ENCODE measurements at regions not wholly inside any gene's neighbourhood (a gene's known extent, or its start where the extent isn't known, plus 50 kb on each side); places are given as distances from the start of the nearest gene placed in this dataset.

DNA sequence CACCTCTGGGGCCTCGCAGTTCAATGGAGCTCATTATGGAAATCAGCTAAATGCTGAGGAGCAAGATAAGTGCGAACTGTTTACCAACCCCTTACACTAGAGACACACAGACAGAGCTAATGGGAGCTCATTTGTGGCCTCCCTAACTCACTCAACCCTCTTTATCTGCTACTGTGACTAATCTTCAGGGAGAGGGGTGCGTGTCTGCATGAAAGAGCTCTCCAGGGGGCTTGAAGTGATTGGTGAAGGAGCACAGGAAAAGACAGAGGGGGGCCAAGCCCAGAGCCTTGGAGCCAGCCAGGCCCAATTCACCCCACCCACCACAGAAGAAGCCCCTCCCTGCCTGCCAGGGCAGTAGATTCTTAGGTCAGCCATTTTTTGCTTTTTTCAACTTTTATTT is 466.8 kb upstream of the BRINP1 start:
- no peak for DNase-seq (ENCODE audit: low read depth)

DNA sequence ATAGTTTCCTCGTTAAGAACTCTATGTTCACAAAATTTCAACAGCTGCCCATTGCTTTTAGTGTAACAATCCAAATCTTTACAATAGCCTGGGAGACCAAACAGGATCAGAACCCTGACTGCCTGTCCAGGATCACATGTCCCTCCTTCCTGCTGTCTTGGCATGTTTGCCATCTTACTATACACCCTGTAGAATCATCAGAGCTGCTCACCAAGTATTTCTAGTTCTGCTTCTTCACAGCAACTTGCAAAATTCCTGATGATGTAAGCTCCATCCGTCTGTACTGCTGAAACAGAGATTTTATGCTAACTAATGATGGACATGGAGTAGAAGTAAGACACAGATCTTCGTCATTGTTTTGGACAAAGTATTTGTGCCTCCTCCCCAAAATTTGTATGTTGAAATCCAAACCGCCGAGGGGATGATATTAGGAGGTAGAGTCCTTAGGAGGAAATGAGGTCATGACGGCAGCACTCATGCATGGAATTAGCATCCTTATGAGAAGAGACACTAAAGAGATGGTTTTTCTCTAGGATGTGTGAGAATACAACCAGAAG is 464.9 kb upstream of the BRINP1 start:
- no peak for DNase-seq (ENCODE audit: low read depth)

DNA sequence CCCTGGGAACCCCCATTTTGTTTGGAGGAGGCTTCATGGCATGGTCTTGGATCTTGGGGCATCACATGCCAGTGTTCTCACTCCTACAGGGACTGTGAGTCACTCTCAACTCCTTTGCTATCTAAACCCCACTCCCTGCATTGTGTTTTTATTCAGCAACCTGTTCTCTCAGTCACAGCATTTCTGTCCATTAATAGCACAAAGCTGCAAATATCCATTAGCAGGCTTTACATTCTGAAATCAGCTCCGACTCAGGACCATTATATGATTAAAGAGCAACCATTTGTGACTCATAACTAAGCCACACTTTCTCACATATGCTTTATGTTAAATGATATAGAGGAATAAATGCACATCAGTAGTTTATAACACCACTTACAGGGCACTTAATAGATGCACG is 462.1 kb upstream of the BRINP1 start:
- no peak for DNase-seq (ENCODE audit: low read depth)

DNA sequence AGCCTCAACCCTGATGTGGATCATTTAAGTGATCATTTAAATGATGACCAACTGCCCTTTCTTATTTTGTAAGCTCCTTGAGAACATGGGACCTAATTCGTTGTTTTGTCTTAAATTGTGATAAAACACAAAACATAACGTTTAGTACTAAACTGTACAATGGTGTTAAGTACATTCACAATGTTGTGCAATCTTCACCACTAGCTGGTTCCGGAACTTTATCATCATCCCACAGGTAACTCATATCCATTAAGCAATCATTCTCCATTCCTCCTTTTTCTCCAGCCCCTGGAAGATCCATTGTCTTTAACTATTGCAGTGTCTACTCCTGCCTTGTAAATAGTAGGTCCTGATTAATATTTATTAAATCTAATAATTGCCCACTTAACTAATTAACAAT is 460.5 kb upstream of the BRINP1 start:
- no peak for DNase-seq (ENCODE audit: low read depth)

DNA sequence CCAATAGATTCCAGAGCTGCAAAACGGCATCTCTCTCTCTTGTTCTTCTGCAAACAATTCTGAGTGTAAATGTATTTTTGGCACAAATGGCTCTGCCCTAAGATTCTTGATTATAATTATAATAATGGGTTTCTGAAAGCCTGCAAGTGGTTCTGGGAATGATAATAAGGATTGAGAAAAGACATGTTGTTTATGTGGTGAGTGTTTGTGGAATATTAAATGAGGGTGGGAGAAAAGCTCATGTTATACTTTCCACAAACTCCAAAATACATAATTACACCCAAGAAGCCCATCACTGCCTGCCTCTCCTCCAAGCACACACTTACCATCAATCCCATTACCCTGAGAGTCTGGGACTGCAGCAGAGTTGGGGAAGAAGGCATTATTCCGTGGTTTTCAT is 460.0 kb upstream of the BRINP1 start:
- no peak for DNase-seq (ENCODE audit: low read depth)

DNA sequence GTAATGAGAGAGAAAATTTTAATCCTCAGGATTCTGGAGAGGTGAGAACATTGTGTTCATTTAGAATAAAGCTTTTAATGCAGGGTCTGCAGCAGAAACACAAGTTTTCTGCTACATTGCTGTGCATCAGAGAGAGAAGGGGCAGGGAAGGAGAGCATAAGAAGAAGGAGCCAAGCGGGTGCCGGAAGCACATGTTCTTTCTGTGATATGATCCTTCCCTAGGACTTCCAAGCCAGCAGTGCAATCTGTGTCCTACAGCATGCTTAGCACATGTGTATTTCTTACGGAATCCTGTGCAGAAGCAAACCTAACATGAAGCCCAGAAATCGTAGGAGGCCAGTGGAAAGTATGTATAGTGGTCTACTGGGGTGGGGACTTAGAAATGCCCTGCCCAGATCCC is 458.3 kb upstream of the BRINP1 start:
- DNase-seq (ENCODE audit: low read depth): no peak

DNA sequence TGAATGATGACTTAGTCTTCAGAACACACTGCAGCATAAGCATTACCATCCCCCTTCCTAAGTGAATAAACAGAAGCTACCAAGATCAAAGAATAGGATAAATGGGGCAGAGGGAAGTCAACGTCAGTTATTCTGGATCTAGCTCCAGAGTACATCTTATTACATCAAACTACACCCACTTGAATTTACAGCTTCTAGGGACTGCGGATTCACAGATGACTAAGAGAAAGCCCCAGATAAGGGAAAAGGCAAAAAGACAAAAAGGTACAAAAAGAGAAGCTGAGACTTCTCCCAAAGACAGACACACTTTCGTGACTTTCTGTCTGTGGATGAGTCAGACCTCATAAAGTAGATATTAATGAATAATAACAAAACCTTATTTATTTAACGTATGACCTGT is 457.9 kb upstream of the BRINP1 start:
- no peak for DNase-seq (ENCODE audit: low read depth)

DNA sequence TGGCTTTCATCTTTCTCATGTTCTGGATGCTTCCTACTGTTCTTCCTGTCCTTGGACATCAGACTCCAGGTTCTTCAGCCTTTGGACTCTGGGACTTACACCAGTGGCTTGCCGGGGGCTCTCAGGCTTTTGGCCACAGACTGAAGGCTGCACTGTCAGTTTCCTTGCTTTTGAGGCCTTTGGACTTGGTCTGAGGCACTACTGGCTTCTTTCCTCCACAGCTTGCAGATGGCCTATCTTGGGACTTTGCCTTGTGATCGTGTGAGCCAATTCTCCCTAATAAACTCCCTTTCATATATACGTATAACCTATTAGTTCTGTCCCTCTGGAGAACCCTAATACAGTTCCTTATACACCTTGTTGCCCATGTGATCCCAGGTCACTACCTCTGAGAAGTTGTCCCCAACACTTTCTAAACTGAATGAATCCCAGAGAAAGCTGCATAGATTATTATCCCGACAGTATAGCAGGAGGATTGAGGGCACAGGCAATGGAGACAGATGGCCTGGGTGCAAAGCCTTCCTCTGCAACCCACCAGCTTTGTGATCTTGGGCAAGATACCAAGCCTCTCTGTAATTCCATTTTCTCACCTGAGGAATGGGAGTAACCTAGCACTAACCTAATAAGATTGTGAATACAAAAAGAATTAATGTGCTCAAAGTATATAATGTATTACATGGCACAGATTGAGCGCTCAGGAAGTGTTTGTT is 449.6 kb upstream of the BRINP1 start:
- no peak for DNase-seq (ENCODE audit: low read depth)

DNA sequence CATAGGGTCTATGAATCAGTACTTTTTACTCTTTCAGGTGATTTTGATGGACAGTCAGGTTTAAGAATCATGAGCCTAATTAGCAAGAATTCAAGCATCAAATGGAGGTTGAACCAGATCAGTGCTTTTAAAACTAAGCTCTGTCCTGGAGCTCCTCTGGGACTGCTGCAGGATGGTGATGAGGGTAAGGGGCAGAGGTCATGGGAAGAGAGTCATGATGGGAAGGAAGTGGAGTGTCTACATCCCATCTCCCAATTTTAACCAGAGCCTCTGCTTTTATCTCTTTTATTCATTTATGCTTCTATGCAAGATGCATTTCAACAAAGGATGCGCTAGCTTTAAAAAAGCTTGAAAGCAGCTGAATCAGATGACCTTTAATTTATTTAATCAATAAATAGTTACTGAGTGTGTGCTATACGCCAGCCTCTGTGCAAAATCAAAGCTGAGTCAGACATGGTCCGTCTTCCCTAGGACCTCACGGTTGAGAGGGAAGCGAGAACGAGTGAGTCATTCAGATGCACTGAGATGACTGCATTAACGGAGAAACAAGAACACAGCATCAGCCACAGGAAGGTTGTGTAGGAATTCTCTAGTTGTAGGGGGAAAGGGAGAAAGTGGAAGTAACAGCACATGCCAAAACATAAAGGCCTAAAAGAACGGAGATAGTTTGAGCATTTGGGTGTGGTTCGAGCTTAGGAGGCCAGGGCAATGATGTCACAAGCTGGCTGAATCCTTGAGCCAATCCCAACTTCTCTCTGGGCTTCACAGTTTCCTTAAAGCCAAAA is 441.6 kb upstream of the BRINP1 start:
- DNase-seq (ENCODE audit: low read depth): no peak

DNA sequence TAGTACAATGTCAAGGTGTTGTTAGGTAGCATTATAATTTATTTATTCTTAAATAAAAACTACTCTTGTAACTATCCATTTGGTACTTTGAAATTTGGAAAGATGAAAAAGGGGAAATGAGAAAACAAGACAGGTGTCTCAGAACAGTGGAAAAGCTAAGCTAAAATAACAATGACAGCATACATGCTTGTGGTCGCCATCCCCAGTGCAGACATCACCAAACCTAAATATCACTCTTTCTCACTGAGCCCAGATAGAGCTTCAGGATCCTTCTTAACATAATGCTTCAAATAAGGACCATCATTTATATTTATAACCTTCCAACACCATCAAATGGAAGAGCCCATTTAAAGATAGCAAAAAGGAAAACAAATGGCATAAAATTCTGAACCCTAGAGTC is 434.4 kb upstream of the BRINP1 start:
- peak; percentile 3 for DNase-seq (ENCODE audit: low read depth)

DNA sequence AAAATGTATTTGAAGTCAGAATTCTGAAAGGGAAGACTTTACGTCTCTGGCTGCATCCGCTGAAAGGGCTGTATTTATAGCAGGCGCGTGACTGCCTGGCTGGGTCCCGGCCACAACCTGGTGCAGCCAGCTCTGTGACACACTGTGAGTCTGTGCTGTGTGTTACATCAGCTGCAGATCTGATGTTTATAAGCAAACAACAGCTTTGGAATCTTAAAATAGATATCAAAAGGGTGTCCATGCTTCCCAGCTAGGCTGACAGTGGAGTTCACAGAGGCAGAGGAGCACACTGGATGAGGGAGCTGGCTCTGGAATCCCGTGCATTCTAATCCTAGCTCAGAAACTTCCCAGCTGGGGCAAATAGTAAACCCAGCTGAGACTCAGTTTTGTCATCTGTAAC is 433.4 kb upstream of the BRINP1 start:
- DNase-seq (ENCODE audit: low read depth): peak; percentile 19

DNA sequence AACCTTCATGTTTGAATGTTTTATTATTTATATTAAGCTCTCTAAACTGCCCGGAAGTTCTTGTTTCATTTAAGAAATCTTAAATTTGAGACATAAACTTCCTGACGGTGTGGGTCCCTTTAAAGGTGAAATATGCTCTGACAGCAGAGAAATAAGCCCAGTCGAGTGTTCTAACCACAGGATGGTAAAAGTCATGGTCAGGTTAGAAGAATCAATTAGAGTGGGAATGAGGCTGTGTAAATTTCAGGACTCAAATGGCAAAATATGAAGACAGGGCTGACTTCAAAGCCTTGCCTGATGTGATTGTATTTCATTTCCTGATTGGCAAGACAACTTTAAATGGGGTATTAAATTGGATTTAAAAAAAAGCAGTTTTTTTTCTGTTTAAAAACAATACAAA is 432.9 kb upstream of the BRINP1 start:
- no peak for DNase-seq (ENCODE audit: low read depth)

DNA sequence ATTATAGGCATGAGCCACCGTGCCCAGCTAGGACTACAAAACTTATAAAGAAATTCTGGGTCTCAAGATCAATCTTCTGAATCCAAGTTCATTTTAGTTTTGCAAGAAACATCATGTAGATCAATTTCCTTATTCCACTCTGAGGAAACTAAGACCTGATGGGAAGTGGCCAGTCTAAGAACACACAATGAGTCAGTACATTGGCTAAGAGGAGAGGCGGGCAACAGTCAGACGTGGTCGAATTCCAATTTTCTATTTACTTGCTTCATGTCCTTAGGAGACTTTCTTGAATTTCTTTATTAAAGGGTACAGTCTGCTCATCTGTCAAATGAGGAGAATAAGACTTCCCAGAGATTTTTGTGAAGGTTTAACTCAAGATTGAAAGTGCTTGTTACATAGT is 432.1 kb upstream of the BRINP1 start:
- no peak for DNase-seq (ENCODE audit: low read depth)

DNA sequence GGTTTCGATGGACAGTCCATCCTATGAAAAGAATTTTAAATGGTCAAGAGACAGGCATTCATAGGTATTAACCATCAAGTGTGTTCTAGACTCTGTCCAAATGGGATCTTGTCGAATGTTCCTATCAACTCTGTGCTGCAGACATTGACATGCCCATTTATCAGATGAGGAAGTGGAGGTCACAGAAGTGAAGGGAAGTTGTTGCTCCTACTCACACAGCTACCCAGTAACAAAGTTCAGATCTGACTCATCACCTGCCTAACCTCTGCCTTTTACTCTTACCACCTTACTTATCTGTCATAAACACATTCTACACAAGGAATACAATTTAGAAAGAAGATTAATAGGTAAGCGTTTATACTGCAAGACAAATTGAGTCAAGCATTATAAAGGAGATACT is 426.2 kb upstream of the BRINP1 start:
- DNase-seq (ENCODE audit: low read depth): no peak

DNA sequence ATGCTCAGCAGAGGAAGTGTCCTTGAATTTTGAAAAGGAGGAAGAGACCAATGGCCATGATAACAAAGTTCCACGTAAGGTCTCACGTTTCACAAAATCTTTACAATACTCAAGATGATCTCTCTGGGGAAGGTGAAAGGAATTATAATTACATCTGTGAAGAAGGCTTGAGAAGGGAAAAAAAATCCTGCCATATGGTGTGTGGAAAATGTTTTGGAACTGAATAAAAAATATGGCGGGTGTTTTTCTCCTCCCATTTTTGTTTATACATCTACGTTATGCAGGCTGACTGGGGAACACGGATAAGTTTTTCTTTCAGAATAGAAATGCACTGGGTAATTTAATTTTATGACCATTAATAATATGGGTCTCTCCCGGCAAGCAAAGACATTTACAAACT is 425.6 kb upstream of the BRINP1 start:
- DNase-seq (ENCODE audit: low read depth): no peak

DNA sequence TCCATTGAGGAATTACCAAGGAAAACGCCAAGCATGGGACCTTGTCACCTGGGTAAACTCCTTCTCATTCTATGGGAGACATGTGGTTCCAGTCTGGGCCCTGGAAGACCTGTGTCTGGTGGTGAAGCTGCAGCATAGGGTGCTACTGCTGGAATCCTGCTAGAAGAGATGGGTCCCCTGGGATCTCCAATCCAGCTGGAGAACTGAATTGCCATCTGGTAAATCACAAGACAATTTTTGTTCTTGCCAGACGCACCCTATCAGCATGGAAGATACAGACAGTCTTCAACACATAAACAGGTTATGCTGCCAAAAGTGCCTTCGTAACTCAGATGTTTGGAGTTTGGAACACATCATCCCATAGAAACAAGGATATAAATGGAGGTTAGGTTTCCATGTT is 424.0 kb upstream of the BRINP1 start:
- DNase-seq (ENCODE audit: low read depth): no peak

DNA sequence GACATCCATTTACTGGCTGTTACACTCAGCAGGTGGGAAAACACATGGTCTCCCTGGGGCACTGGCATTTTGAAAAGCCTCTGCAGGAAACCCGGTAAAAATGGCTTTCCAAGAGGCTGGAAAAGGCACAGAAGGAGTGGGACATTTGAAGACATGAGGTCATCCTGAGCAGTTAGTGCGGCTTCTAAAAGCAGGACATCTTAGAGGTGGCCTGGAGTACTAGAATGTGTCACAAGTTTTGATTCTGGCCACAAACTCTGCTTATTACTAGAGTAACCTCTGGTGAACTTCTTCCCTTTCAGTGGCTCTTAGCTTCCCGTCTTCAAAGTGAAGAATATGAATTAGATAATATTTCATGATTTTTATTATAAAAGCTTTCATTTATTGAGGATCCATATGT is 423.0 kb upstream of the BRINP1 start:
- DNase-seq (ENCODE audit: low read depth): no peak

DNA sequence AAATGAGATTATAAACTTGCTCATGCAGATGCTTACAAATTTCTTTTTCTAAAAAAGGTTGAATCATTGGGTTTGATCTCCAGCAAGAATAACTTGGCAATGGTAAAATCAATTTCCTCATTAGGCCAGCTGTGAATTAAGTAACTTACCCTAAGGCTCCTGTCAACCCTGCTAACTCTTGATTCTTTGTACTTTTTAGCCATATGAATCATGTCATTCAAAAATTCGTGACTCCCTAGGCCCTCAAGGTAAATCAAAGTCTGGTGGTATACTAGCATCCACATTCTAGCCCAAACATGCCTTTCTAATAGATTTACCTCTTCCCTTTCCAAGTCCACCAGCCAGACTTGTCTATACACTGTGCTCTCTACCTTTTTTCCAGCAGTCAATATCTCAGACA is 420.8 kb upstream of the BRINP1 start:
- DNase-seq (ENCODE audit: low read depth): no peak

DNA sequence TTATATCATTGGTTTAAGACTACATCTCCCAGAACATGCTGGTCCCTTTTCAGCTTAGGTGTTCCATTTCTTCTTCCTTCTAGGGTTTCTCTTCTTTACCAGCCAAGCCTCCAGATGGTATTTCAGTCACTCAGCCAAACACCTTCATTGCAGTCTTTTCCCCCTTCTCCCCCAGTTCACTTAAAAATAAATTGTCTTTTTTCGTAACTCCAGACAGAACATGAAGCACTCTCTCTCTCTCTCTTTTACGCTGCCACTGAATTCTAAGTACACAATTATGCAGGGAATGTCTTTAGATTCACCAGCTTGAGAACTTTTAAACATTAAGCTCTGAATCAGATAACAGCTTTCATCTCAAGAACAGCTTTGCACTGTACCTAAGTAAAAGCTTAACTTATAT is 419.7 kb upstream of the BRINP1 start:
- no peak for DNase-seq (ENCODE audit: low read depth)

DNA sequence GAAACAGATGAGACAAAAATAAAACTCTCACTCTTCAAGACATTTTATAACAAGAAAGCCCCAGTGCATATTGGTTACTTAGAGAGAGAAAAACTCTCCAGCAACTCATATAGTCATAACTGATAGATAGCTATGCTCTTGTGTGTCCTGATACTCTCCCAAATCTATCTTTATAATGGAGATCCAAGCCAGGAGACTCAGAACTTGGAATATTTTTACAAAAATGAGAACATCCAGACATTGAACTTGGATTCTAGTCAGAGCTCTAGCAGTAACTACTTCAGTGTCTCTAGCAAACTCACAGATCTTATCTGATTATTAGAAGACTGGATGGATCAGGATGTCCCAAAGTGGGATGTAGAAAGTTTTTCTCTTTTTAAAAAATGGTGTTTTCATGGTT is 412.7 kb upstream of the BRINP1 start:
- DNase-seq (ENCODE audit: low read depth): no peak

DNA sequence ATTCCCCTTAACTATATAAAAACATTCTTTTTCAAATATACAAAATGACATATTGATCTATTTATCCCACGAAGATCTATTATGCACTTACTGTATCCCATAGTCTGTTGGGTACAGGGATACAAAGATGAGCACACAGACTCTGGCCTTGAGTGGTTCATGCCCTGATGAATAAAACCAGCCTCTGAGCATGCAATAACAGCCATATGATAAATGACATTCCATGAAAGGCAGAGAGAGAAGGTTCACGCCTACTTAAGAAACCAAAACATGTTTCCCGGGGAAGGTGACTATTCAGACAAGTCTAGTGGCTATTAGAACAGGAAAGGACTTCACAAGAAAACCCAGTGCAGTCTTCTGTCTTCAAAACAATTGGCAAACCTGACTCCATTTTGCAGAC is 406.2 kb upstream of the BRINP1 start:
- no peak for DNase-seq (ENCODE audit: low read depth)

DNA sequence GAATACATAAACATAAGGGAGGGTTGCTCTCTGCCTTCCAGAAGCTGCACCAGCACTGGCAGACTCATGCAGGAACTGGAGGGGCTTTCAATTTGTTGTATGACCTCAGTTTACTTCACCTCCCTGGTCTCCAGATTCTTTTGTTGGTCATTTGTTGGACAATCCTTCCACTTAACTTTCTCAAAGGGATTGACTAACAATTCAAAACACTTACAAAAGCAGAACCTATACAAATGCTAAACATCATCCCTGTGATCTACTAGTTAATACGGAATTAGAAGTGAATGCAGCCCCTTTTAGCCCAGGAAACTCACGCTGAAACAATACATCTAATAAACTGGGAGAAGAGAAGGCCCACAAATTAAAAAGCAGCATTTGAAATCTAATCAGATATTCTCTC is 404.6 kb upstream of the BRINP1 start:
- DNase-seq (ENCODE audit: low read depth): no peak

DNA sequence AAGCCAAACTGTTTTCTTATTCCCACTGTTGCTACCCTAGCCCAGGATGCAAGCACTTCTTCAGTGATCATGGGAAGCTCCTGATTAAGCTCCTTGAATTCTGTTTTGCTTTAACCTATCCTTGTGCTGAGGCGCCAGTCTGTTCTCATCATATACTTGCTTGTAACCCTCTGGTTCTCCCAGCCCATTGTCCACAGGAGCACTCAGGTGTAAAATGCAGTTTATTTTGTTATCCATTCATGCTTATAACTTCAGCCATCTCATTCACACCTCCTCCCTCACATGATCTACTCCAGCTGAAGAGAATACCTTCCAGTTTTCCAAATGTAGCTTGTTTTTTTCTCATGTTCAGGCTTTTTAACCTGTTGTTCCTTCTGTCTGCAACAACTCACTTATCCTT is 402.1 kb upstream of the BRINP1 start:
- DNase-seq (ENCODE audit: low read depth): no peak
